AG04449 (cell line): ENCODE measurements at regions not wholly inside any gene's neighbourhood (a gene's known extent, or its start where the extent isn't known, plus 50 kb on each side); places are given as distances from the start of the nearest gene placed in this dataset.

Experiments used
- CTCF ChIA-PET: fragments of 350-600 bp; formaldehyde crosslinking; extraction: SDS; loops from one replicate; lab custom pipeline; 2021; ENCODE audit warnings: antibody characterized with exemption; lab: Yijun Ruan, JAX
- POLR2A ChIA-PET: fragments of 400-600, 350-600 bp; formaldehyde crosslinking; extraction: SDS; loops from one replicate; lab custom pipeline; 2020; ENCODE audit warnings: antibody characterized with exemption, inconsistent platforms; lab: Yijun Ruan, JAX
- DNase-seq: peaks from one replicate; pipeline ENCODE4 v3.0.0-alpha.2; 2010; ENCODE audit warnings: low read depth, low spot score
- H3K4me3 ChIP-seq: 2 replicates; pipeline ENCODE4 v1.5.1; 2011; ENCODE audit warnings: low read depth, mild to moderate bottlenecking, control low read depth, low read length
- CTCF ChIP-seq: IDR thresholded peaks from one replicate; pipeline ENCODE4 v1.5.1; 2011; ENCODE audit warnings: mild to moderate bottlenecking, moderate library complexity, low read length, control low read depth, inconsistent platforms; ENCODE audit not compliant: insufficient read depth; ENCODE audit errors: missing control alignments

GRCh38 chr20:53853111-53853713, 217.2 kb downstream of the BCAS1 start:
- POLR2A ChIA-PET: no interaction called here
- no peak for TF ChIP-seq CTCF
- DNase-seq: no peak
- CTCF ChIA-PET: interaction anchor here (1.0 to 1.3 kb wide), 3 partner anchors 10 to 17 kb away, joined by 3 to 5 read pairs (median 3); no protein-coding TSS in a partner anchor
- no peak overlapping the region for H3K4me3 ChIP-seq

GRCh38 chr20:53852691-53853090, 217.7 kb downstream of the BCAS1 start:
- ChIA-PET POLR2A (no interaction called here), CTCF (interaction anchor here (1.0 to 1.5 kb wide), 5 partner anchors 11 to 63 kb away, joined by 3 to 7 read pairs (median 3); no protein-coding TSS in a partner anchor)
- no peak for TF ChIP-seq CTCF
- no peak overlapping the region for H3K4me3 ChIP-seq
- no peak for DNase-seq

- TF ChIP-seq CTCF: no peak
- POLR2A ChIA-PET: no interaction called here
- CTCF ChIA-PET: interaction anchor here (0.6 to 1.5 kb wide), 5 partner anchors 13 to 239 kb away, joined by 3 to 7 read pairs (median 5); no protein-coding TSS in a partner anchor
- no peak overlapping the region for H3K4me3 ChIP-seq
- no peak for DNase-seq
Measured at GRCh38 chr20:53852014-53852413, 218.4 kb downstream of the BCAS1 start.

GRCh38 chr20:53850319-53850718, 220.1 kb downstream of the BCAS1 start:
- H3K4me3 ChIP-seq: no peak overlapping the region
- ChIA-PET CTCF (interaction anchor here (1.6 kb wide), 1 partner anchor 9 kb away, joined by 3 read pairs; no protein-coding TSS in a partner anchor), POLR2A (no interaction called here)
- no peak for TF ChIP-seq CTCF
- DNase-seq: no peak

- ChIA-PET CTCF (interaction anchor here (0.6 to 1.6 kb wide), 2 partner anchors 10 to 633 kb away, joined by 3 read pairs; no protein-coding TSS in a partner anchor), POLR2A (no interaction called here)
- no peak for DNase-seq
- TF ChIP-seq CTCF: no peak
- no peak overlapping the region for H3K4me3 ChIP-seq
Measured at GRCh38 chr20:53849471-53850059, 220.8 kb downstream of the BCAS1 start.

- H3K4me3 ChIP-seq: no peak overlapping the region
- no peak for TF ChIP-seq CTCF
- ChIA-PET POLR2A (no interaction called here), CTCF (interaction anchor here (1.0 to 2.2 kb wide), 3 partner anchors 18 to 270 kb away, joined by 3 to 6 read pairs (median 3); no protein-coding TSS in a partner anchor)
- DNase-seq: no peak
Measured at GRCh38 chr20:53848304-53848703, 222.1 kb downstream of the BCAS1 start.
